ENCODE measurements at regions not wholly inside any gene's neighbourhood (a gene's known extent, or its start where the extent isn't known, plus 50 kb on each side); places are given as distances from the start of the nearest gene placed in this dataset.

- Histone ChIP-seq H3K9ac (ENCODE audit: low read depth, low read length) (no peak overlapping the region), H3K4me1 (ENCODE audit: insufficient read depth, low read length) (0 out of 2 replicates have a peak, but pooled peaks cover 3% of the 10 kb centered on the region), H3K27me3 (ENCODE audit: insufficient read depth, low read length) (no peaks in the 10 kb centered on the region), H3K4me3 (ENCODE audit: low read length) (no peak overlapping the region), H3K9me3 (ENCODE audit: insufficient read depth, low read depth, low read length) (no peaks in the 10 kb centered on the region), H3K27ac (ENCODE audit: low read depth, low read length) (no peak overlapping the region), H3K36me3 (ENCODE audit: insufficient read depth, low read length) (no peaks in the 10 kb centered on the region)
- WGBS: 91% methylated on average over 3 of the region's 3 CpGs
Measured at GRCh38 chr3:102085431-102086176, 236.3 kb downstream of the NFKBIZ start.

- H3K4me1 ChIP-seq (ENCODE audit: insufficient read depth, low read length): 0 out of 2 replicates have a peak, but pooled peaks cover 3% of the 10 kb centered on the region
- no peaks in the 10 kb centered on the region for H3K9me3 ChIP-seq (ENCODE audit: insufficient read depth, low read depth, low read length)
- WGBS: 86% methylated on average over 4 of the region's 4 CpGs
- H3K36me3 ChIP-seq (ENCODE audit: insufficient read depth, low read length): no peaks in the 10 kb centered on the region
- no peak overlapping the region for H3K27ac ChIP-seq (ENCODE audit: low read depth, low read length)
- H3K4me3 ChIP-seq (ENCODE audit: low read length): no peak overlapping the region
- no peak overlapping the region for H3K9ac ChIP-seq (ENCODE audit: low read depth, low read length)
- H3K27me3 ChIP-seq (ENCODE audit: insufficient read depth, low read length): no peaks in the 10 kb centered on the region
Measured at GRCh38 chr3:102087236-102087635, 237.9 kb downstream of the NFKBIZ start.

- no peak overlapping the region for H3K27ac ChIP-seq (ENCODE audit: low read depth, low read length)
- 0 out of 2 replicates have a peak, but pooled peaks cover 3% of the 10 kb centered on the region for H3K4me1 ChIP-seq (ENCODE audit: insufficient read depth, low read length)
- no peaks in the 10 kb centered on the region for H3K27me3 ChIP-seq (ENCODE audit: insufficient read depth, low read length)
- WGBS: 75% methylated on average over 2 of the region's 3 CpGs
- no peak overlapping the region for H3K4me3 ChIP-seq (ENCODE audit: low read length)
- H3K9me3 ChIP-seq (ENCODE audit: insufficient read depth, low read depth, low read length): no peaks in the 10 kb centered on the region
- H3K36me3 ChIP-seq (ENCODE audit: insufficient read depth, low read length): no peaks in the 10 kb centered on the region
- no peak overlapping the region for H3K9ac ChIP-seq (ENCODE audit: low read depth, low read length)
Measured at GRCh38 chr3:102089239-102089638, 239.9 kb downstream of the NFKBIZ start.

GRCh38 chr3:102089904-102090720 lies 240.8 kb downstream of the NFKBIZ start:
- H3K4me1 ChIP-seq (ENCODE audit: insufficient read depth, low read length): 0 out of 2 replicates have a peak, but pooled peaks cover 3% of the 10 kb centered on the region
- no peaks in the 10 kb centered on the region for H3K36me3 ChIP-seq (ENCODE audit: insufficient read depth, low read length)
- H3K9ac ChIP-seq (ENCODE audit: low read depth, low read length): no peak overlapping the region
- H3K27ac ChIP-seq (ENCODE audit: low read depth, low read length): no peak overlapping the region
- H3K9me3 ChIP-seq (ENCODE audit: insufficient read depth, low read depth, low read length): no peaks in the 10 kb centered on the region
- H3K27me3 ChIP-seq (ENCODE audit: insufficient read depth, low read length): no peaks in the 10 kb centered on the region
- no peak overlapping the region for H3K4me3 ChIP-seq (ENCODE audit: low read length)
- WGBS: 89% methylated on average over 10 of the region's 10 CpGs

- Histone ChIP-seq H3K4me3 (ENCODE audit: low read length) (no peak overlapping the region), H3K27me3 (ENCODE audit: insufficient read depth, low read length) (no peaks in the 10 kb centered on the region), H3K9ac (ENCODE audit: low read depth, low read length) (no peak overlapping the region), H3K36me3 (ENCODE audit: insufficient read depth, low read length) (no peaks in the 10 kb centered on the region), H3K9me3 (ENCODE audit: insufficient read depth, low read depth, low read length) (no peaks in the 10 kb centered on the region), H3K4me1 (ENCODE audit: insufficient read depth, low read length) (0 out of 2 replicates have a peak, but pooled peaks cover 3% of the 10 kb centered on the region), H3K27ac (ENCODE audit: low read depth, low read length) (no peak overlapping the region)
- WGBS: 95% methylated on average over 3 of the region's 3 CpGs
Measured at GRCh38 chr3:102090721-102091045, 241.4 kb downstream of the NFKBIZ start.

- H3K4me3 ChIP-seq (ENCODE audit: low read length): no peak overlapping the region
- 90% methylated on average over 2 of the region's 2 CpGs for WGBS
- H3K36me3 ChIP-seq (ENCODE audit: insufficient read depth, low read length): no peaks in the 10 kb centered on the region
- no peaks in the 10 kb centered on the region for H3K27me3 ChIP-seq (ENCODE audit: insufficient read depth, low read length)
- no peak overlapping the region for H3K9ac ChIP-seq (ENCODE audit: low read depth, low read length)
- no peak overlapping the region for H3K27ac ChIP-seq (ENCODE audit: low read depth, low read length)
- no peaks in the 10 kb centered on the region for H3K9me3 ChIP-seq (ENCODE audit: insufficient read depth, low read depth, low read length)
- H3K4me1 ChIP-seq (ENCODE audit: insufficient read depth, low read length): 0 out of 2 replicates have a peak, but pooled peaks cover 3% of the 10 kb centered on the region
Measured at GRCh38 chr3:102091358-102091757, 242.0 kb downstream of the NFKBIZ start.

- Histone ChIP-seq H3K4me1 (ENCODE audit: insufficient read depth, low read length) (0 out of 2 replicates have a peak, but pooled peaks cover 3% of the 10 kb centered on the region), H3K27ac (ENCODE audit: low read depth, low read length) (no peak overlapping the region), H3K9me3 (ENCODE audit: insufficient read depth, low read depth, low read length) (no peaks in the 10 kb centered on the region), H3K27me3 (ENCODE audit: insufficient read depth, low read length) (no peaks in the 10 kb centered on the region), H3K4me3 (ENCODE audit: low read length) (no peak overlapping the region), H3K36me3 (ENCODE audit: insufficient read depth, low read length) (no peaks in the 10 kb centered on the region), H3K9ac (ENCODE audit: low read depth, low read length) (no peak overlapping the region)
- WGBS: 85% methylated on average over 5 of the region's 5 CpGs
Measured at GRCh38 chr3:102092617-102093466, 243.5 kb downstream of the NFKBIZ start.

GRCh38 chr3:102094506-102094905 lies 245.2 kb downstream of the NFKBIZ start:
- no peaks in the 10 kb centered on the region for H3K27me3 ChIP-seq (ENCODE audit: insufficient read depth, low read length)
- 0 out of 2 replicates have a peak, but pooled peaks cover 3% of the 10 kb centered on the region for H3K4me1 ChIP-seq (ENCODE audit: insufficient read depth, low read length)
- no peak overlapping the region for H3K9ac ChIP-seq (ENCODE audit: low read depth, low read length)

GRCh38 chr3:102095383-102095782 lies 246.1 kb downstream of the NFKBIZ start:
- no peaks in the 10 kb centered on the region for H3K4me1 ChIP-seq (ENCODE audit: insufficient read depth, low read length)
- WGBS: 97% methylated on average over 1 of the region's 1 CpG
- H3K27me3 ChIP-seq (ENCODE audit: insufficient read depth, low read length): no peaks in the 10 kb centered on the region
- no peaks in the 10 kb centered on the region for H3K36me3 ChIP-seq (ENCODE audit: insufficient read depth, low read length)
- no peak overlapping the region for H3K27ac ChIP-seq (ENCODE audit: low read depth, low read length)
- no peaks in the 10 kb centered on the region for H3K9me3 ChIP-seq (ENCODE audit: insufficient read depth, low read depth, low read length)
- H3K9ac ChIP-seq (ENCODE audit: low read depth, low read length): no peak overlapping the region
- H3K4me3 ChIP-seq (ENCODE audit: low read length): no peak overlapping the region

More at GRCh38 chr3:102094506-102094905, 245.2 kb downstream of the NFKBIZ start:
- H3K9me3 ChIP-seq (ENCODE audit: insufficient read depth, low read depth, low read length): no peaks in the 10 kb centered on the region
- no peak overlapping the region for H3K4me3 ChIP-seq (ENCODE audit: low read length)
- H3K27ac ChIP-seq (ENCODE audit: low read depth, low read length): no peak overlapping the region
- no peaks in the 10 kb centered on the region for H3K36me3 ChIP-seq (ENCODE audit: insufficient read depth, low read length)

- Histone ChIP-seq H3K27ac (ENCODE audit: low read depth, low read length) (no peak overlapping the region), H3K36me3 (ENCODE audit: insufficient read depth, low read length) (no peaks in the 10 kb centered on the region), H3K9me3 (ENCODE audit: insufficient read depth, low read depth, low read length) (no peaks in the 10 kb centered on the region), H3K27me3 (ENCODE audit: insufficient read depth, low read length) (no peaks in the 10 kb centered on the region), H3K4me1 (ENCODE audit: insufficient read depth, low read length) (no peaks in the 10 kb centered on the region), H3K4me3 (ENCODE audit: low read length) (no peak overlapping the region), H3K9ac (ENCODE audit: low read depth, low read length) (no peak overlapping the region)
- 100% methylated on average over 2 of the region's 2 CpGs for WGBS
Measured at GRCh38 chr3:102096066-102096465, 246.8 kb downstream of the NFKBIZ start.
